ENCODE measurements at regions not wholly inside any gene's neighbourhood (a gene's known extent, or its start where the extent isn't known, plus 50 kb on each side); places are given as distances from the start of the nearest gene placed in this dataset.
"Not testable (repeated sequence)": the region's sequence is repeated elsewhere in the genome, so short reads cannot be mapped to it uniquely, and the experiment has no call there.

DNA sequence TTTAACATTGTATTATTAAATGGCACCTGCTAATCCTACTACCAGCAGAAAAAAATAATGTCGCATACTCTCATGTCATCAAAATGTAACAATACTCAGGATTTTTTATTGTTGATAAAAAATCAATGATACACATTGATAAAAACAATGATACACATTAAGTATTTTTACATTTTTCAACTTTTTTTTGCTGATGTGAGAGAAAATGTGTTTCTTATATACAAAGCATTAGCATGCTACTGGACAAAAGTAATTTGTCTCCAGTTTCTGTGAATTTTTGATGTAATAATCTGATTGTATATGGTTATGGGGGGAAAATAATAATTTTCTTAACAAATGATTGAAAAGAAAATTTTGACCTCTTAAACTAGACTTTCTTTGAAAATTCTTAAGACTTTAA is 1256.6 kb upstream of the CNTN5 start:
- intact Hi-C loops (cut with DNase I): no loop called here
- H3K9me3 ChIP-seq: no peaks in the 10 kb centered on the region
- H3K4me1 ChIP-seq (ENCODE audit: insufficient read depth): no peaks in the 10 kb centered on the region
- WGBS, 3 donors: 95 to 99% (median 96%) methylated on average over 1 of the region's 1 CpG
- no peaks in the 10 kb centered on the region for H3K27me3 ChIP-seq
- H3K27ac ChIP-seq: no peak overlapping the region
- TF ChIP-seq POLR2A (IDR thresholded peaks at IDR 0.05): no peak
- TF ChIP-seq, protein P1, sequence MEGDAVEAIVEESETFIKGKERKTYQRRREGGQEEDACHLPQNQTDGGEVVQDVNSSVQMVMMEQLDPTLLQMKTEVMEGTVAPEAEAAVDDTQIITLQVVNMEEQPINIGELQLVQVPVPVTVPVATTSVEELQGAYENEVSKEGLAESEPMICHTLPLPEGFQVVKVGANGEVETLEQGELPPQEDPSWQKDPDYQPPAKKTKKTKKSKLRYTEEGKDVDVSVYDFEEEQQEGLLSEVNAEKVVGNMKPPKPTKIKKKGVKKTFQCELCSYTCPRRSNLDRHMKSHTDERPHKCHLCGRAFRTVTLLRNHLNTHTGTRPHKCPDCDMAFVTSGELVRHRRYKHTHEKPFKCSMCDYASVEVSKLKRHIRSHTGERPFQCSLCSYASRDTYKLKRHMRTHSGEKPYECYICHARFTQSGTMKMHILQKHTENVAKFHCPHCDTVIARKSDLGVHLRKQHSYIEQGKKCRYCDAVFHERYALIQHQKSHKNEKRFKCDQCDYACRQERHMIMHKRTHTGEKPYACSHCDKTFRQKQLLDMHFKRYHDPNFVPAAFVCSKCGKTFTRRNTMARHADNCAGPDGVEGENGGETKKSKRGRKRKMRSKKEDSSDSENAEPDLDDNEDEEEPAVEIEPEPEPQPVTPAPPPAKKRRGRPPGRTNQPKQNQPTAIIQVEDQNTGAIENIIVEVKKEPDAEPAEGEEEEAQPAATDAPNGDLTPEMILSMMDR (IDR thresholded peaks at IDR 0.05): no peak
- no peak for TF ChIP-seq EP300 (IDR thresholded peaks at IDR 0.05)
- H3K4me3 ChIP-seq: no peak overlapping the region
- H3K36me3 ChIP-seq: no peaks in the 10 kb centered on the region
- no peak for DNase-seq

- TF ChIP-seq, protein P1 (IDR thresholded peaks at IDR 0.05): no peak
- no peak for TF ChIP-seq EP300 (IDR thresholded peaks at IDR 0.05)
- H3K4me3 ChIP-seq: no peak overlapping the region
- no peak for DNase-seq
- intact Hi-C loops (cut with DNase I): no loop called here
- H3K27ac ChIP-seq: no peak overlapping the region
- 76 to 84% (median 77%) methylated on average over 2 of the region's 2 CpGs for WGBS, 3 donors
- no peaks in the 10 kb centered on the region for H3K9me3 ChIP-seq
- H3K4me1 ChIP-seq (ENCODE audit: insufficient read depth): no peaks in the 10 kb centered on the region
- no peaks in the 10 kb centered on the region for H3K36me3 ChIP-seq
- no peaks in the 10 kb centered on the region for H3K27me3 ChIP-seq
These were observed 1256.1 kb upstream of the CNTN5 start for GRCh38 chr11:97764605-97765004.

GRCh38 chr11:97770570-97770969 is 1250.2 kb upstream of the CNTN5 start:
- no peak for TF ChIP-seq EP300 (IDR thresholded peaks at IDR 0.05)
- no peak for TF ChIP-seq POLR2A (IDR thresholded peaks at IDR 0.05)
- TF ChIP-seq, protein P1 (IDR thresholded peaks at IDR 0.05): no peak
- 62 to 84% (median 82%) methylated on average over 1 of the region's 1 CpG for WGBS, 3 donors
- intact Hi-C loops (cut with DNase I): no loop called here
- no peak for DNase-seq
- H3K27me3 ChIP-seq: no peaks in the 10 kb centered on the region
- no peaks in the 10 kb centered on the region for H3K36me3 ChIP-seq
- H3K4me1 ChIP-seq (ENCODE audit: insufficient read depth): no peaks in the 10 kb centered on the region
- no peak overlapping the region for H3K4me3 ChIP-seq
- H3K9me3 ChIP-seq: no peaks in the 10 kb centered on the region
- H3K27ac ChIP-seq: no peak overlapping the region

DNA sequence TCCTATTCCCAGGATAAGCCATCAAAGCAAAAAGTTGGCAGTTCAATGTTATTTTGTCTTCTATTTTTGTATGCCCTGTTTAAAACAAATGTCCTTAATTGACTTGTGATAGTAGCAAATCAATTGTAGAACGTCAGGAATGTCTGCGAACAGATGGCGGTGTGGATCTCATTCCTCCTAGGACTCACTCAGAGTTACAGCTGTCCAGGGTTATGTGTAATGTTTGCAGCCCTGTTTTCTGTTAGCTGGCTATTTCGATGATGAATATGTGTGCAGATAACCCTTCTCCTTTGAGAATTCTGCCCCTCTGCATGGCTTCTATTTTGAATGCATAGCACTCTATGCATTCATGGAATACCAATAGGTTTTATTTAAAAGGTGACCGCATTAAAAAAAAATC is 1248.0 kb upstream of the CNTN5 start:
- 13 to 20% (median 14%) methylated on average over 5 of the region's 5 CpGs for WGBS, 3 donors
- TF ChIP-seq EP300 (IDR thresholded peaks at IDR 0.05) (no peak), POLR2A (IDR thresholded peaks at IDR 0.05) (no peak)
- TF ChIP-seq, protein P1 (IDR thresholded peaks at IDR 0.05): no peak
- H3K27ac ChIP-seq: no peak overlapping the region
- no peaks in the 10 kb centered on the region for H3K4me1 ChIP-seq (ENCODE audit: insufficient read depth)
- H3K4me3 ChIP-seq: no peak overlapping the region
- H3K36me3 ChIP-seq: no peaks in the 10 kb centered on the region
- intact Hi-C loops (cut with DNase I): no loop called here
- H3K9me3 ChIP-seq: no peaks in the 10 kb centered on the region
- no peak for DNase-seq
- H3K27me3 ChIP-seq: no peaks in the 10 kb centered on the region

DNA sequence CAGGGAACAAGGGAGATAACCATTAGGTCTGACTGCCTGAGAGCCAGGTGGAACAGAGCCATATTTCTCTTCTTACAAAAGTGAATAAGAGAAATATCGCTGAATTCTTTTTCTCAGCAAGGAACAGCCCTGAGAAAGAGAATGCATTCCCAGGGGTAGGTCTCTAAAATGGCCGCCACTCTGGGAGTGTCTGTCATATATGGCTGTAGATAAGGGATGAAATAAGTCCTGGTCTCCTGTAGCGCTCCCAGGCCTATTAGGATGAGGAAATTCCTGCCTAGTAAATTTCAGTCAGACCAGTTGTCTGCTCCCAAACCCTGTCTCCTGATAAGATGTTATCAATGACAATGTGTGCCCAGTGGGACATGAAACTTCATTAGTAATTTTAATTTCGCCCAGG is 1236.4 kb upstream of the CNTN5 start:
- H3K36me3 ChIP-seq; DNase-seq; intact Hi-C loops (cut with DNase I); H3K27me3 ChIP-seq; H3K9me3 ChIP-seq; H3K27ac ChIP-seq; H3K4me1 ChIP-seq (ENCODE audit: insufficient read depth); H3K4me3 ChIP-seq: not testable (repeated sequence)
- 79 to 88% (median 83%) methylated on average over 4 of the region's 4 CpGs for WGBS, 3 donors
